ENCODE measurements at regions not wholly inside any gene's neighbourhood (a gene's known extent, or its start where the extent isn't known, plus 50 kb on each side); places are given as distances from the start of the nearest gene placed in this dataset.
A peak's percentile ranks its signal among the peaks of the same experiment; 100 is the strongest.
"Not testable (repeated sequence)": the region's sequence is repeated elsewhere in the genome, so short reads cannot be mapped to it uniquely, and the experiment has no call there.

DNA sequence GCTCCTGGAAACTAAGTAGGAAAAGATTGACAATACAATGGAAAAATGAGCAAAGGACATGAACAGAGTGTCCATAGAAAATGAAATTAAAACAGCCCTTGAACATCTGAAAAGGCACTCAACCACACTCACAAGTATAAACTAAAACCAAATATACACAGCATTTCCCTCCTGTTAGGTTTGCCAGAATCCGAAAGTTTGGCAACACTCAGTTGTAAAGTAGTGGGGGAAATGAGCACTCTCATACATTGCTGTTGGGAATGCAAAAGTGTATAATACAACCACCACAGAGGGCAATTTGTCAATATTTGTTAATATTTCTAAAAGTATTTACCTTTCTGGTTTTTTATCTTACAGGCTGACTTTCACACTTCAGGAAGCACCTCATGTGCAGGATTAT lies 84.2 kb upstream of the TMEM164 start:
- POLR2A ChIA-PET, result no interaction called here
- TF ChIP-seq RNF2 (IDR thresholded peaks at IDR 0.05; ENCODE audit: borderline replicate concordance, low read depth) (no peak), CEBPB (IDR thresholded peaks at IDR 0.05) (no peak), CHD2 (IDR thresholded peaks at IDR 0.05; ENCODE audit: low read length, partially characterized antibody) (no peak)
- TF ChIP-seq, protein P1, sequence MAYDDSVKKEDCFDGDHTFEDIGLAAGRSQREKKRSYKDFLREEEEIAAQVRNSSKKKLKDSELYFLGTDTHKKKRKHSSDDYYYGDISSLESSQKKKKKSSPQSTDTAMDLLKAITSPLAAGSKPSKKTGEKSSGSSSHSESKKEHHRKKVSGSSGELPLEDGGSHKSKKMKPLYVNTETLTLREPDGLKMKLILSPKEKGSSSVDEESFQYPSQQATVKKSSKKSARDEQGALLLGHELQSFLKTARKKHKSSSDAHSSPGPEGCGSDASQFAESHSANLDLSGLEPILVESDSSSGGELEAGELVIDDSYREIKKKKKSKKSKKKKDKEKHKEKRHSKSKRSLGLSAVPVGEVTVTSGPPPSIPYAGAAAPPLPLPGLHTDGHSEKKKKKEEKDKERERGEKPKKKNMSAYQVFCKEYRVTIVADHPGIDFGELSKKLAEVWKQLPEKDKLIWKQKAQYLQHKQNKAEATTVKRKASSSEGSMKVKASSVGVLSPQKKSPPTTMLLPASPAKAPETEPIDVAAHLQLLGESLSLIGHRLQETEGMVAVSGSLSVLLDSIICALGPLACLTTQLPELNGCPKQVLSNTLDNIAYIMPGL (CRISPR knock-in tag; IDR thresholded peaks at IDR 0.05; ENCODE audit: borderline replicate concordance), result no peak
- TF ChIP-seq, protein P2, sequence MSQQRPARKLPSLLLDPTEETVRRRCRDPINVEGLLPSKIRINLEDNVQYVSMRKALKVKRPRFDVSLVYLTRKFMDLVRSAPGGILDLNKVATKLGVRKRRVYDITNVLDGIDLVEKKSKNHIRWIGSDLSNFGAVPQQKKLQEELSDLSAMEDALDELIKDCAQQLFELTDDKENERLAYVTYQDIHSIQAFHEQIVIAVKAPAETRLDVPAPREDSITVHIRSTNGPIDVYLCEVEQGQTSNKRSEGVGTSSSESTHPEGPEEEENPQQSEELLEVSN (IDR thresholded peaks at IDR 0.05; ENCODE audit: borderline replicate concordance, low read depth), result no peak
- Histone ChIP-seq H3K4me1 (peaks cover 4% of the 10 kb centered on the region; the same call in 1 of the 3 replicates), H3K4me3 (no peak overlapping the region), H3K4me2 (no peak overlapping the region), H3K9me3 (no peaks in the 10 kb centered on the region), H3K27ac (no peak overlapping the region)
- FAIRE-seq (no peak), DNase-seq (ENCODE audit: low read depth in 1 of 2, low spot score in 1 of 2) (no peak), ATAC-seq (no peak)
- CTCF ChIA-PET, result no interaction called here
- WGBS (ENCODE audit: missing lambda C conversion rate), result 70% methylated on average over 1 of the region's 1 CpG

DNA sequence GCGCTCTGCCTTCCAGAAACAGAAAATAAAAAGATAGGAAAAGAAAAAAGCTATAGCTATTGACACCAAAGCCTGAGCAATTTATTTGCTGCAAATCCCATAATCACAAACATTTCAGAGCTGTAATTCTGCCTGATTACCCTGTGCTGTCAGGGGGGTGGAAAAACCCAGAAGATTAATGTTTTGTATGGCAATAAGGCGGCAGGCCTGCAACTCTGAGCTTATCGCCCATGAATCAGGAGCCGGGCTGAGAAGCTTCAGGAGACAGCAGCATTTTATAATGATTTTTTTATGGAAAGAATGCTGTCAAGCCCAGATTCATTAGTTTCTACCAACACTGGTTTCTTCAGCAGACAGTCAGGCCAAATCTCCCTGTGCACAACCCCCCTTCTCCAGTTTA lies 82.6 kb upstream of the TMEM164 start:
- Histone ChIP-seq H3K4me3 (no peak overlapping the region), H3K9me3 (no peaks in the 10 kb centered on the region), H3K27ac (no peak overlapping the region), H3K4me1 (peaks cover 4% of the 10 kb centered on the region; the same call in 1 of the 3 replicates), H3K4me2 (no peak overlapping the region)
- WGBS (ENCODE audit: missing lambda C conversion rate), result 85% methylated on average over 4 of the region's 4 CpGs
- DNase-seq (ENCODE audit: low read depth in 1 of 2, low spot score in 1 of 2) (no peak), ATAC-seq (no peak), FAIRE-seq (no peak)
- TF ChIP-seq FOXS1 (CRISPR knock-in tag; IDR thresholded peaks at IDR 0.05), result no peak
- TF ChIP-seq CBX8 (IDR thresholded peaks at IDR 0.05), result no peak
- no peak for TF ChIP-seq TFCP2L1 (CRISPR knock-in tag; IDR thresholded peaks at IDR 0.05)
- TF ChIP-seq NPAS2 (CRISPR knock-in tag; IDR thresholded peaks at IDR 0.05; ENCODE audit: borderline replicate concordance), result no peak
- TF ChIP-seq BHLHE40 (IDR thresholded peaks at IDR 0.05; ENCODE audit: low read depth, low read length), result no peak
- ChIA-PET CTCF (interaction anchor here (0.7 to 1.2 kb wide), 3 partner anchors 9 to 205 kb away, joined by 3 read pairs; no protein-coding TSS in a partner anchor), POLR2A (interaction anchor here (0.5 kb wide), 1 partner anchor 37 kb away, joined by 4 read pairs; no protein-coding TSS in a partner anchor)

DNA sequence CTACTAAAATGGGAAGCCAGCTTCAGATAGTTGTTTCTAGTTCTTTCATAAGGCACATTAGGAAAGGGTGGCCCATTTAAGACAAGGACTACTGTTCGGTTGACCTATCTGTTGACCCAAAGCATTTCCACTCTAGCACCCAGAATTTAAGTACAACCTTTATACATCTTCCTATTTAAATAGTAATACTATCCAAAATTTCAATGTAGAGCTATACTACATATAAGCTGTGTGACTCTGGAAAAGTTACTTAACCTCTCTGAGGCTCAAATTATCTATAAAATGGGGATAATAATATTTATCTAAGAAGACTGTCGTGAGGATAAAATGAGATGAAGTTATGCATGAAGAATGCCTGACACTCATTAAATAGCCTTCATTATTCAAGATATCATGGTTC lies 82.0 kb upstream of the TMEM164 start:
- POLR2A ChIA-PET, result no interaction called here
- H3K9me3 ChIP-seq, result no peaks in the 10 kb centered on the region
- H3K27ac ChIP-seq, result no peak overlapping the region
- FAIRE-seq, result no peak
- H3K4me1 ChIP-seq, result peaks cover 4% of the 10 kb centered on the region; the same call in 1 of the 3 replicates
- no peak for ATAC-seq
- no peak overlapping the region for H3K4me2 ChIP-seq
- CTCF ChIA-PET, result interaction anchor here (1.0 to 1.2 kb wide), 2 partner anchors 9 to 205 kb away, joined by 3 read pairs; no protein-coding TSS in a partner anchor
- WGBS (ENCODE audit: missing lambda C conversion rate), result 65% methylated on average over 2 of the region's 2 CpGs
- DNase-seq (ENCODE audit: low read depth in 1 of 2, low spot score in 1 of 2), result no peak
- TF ChIP-seq FOSL2 (IDR thresholded peaks at IDR 0.05) (no peak), FOSL2 (CRISPR knock-in tag; IDR thresholded peaks at IDR 0.05) (no peak)
- H3K4me3 ChIP-seq, result no peak overlapping the region

DNA sequence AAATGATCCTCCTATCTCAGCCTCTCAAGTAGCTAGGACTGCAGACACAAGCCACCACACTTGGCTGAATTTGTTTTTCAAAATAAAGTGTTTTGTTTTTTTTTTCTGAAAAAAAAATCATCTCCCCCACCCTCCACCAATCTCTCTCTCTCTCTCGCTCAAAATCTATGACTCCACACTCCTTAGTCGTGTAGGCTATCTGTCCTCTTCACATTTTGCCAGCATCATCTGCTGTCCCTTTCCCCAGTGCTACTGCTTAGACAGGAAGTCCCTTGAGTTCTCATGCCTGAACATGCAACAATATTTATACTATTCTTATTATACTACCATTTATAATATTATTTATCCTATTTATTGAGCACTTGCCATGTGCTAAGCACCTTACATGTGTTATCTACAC lies 80.7 kb upstream of the TMEM164 start:
- POLR2A ChIA-PET, result interaction anchor here (0.7 kb wide), 1 partner anchor 203 kb away, joined by 5 read pairs; no protein-coding TSS in a partner anchor
- FAIRE-seq, result no peak

DNA sequence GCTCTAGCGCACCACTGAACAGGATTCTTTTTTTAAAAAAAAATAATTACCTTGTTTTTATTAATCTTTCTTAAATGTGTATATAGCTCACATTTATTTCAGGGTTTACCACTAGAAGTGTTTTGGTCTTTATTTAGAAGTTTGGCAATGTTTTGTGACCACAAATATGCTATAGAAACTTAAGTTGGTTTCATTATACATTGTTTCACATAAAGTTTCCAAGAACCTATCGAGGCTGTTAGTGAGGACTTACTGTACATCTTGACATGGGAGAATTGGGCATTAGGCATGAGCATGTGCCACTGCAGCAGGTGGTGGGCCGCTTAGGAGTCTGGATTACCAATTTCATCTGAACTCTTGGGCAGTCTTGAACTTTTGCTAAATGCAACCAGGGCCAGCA lies 77.9 kb upstream of the TMEM164 start:
- peak; percentile 59 for FAIRE-seq
- DNase-seq (ENCODE audit: low read depth in 1 of 2, low spot score in 1 of 2); H3K4me1 ChIP-seq; H3K9me3 ChIP-seq; POLR2A ChIA-PET; H3K27ac ChIP-seq; CTCF ChIA-PET; H3K4me2 ChIP-seq; H3K4me3 ChIP-seq; ATAC-seq: not testable (repeated sequence)
- 74% methylated on average over 3 of the region's 3 CpGs for WGBS (ENCODE audit: missing lambda C conversion rate)

More for the DNA sequence above, 80.7 kb upstream of the TMEM164 start:
- CTCF ChIA-PET, result no interaction called here
- no peak overlapping the region for H3K4me2 ChIP-seq
- ATAC-seq, result no peak
- H3K4me3 ChIP-seq, result no peak overlapping the region
- H3K9me3 ChIP-seq, result no peaks in the 10 kb centered on the region
- peaks cover 4% of the 10 kb centered on the region; the same call in 1 of the 3 replicates for H3K4me1 ChIP-seq
- no peak for DNase-seq (ENCODE audit: low read depth in 1 of 2, low spot score in 1 of 2)
- H3K27ac ChIP-seq, result no peak overlapping the region
- TF ChIP-seq FOXS1 (CRISPR knock-in tag; IDR thresholded peaks at IDR 0.05), result no peak
- TF ChIP-seq, protein P2 (IDR thresholded peaks at IDR 0.05; ENCODE audit: borderline replicate concordance, low read depth), result no peak
- no peak for TF ChIP-seq KDM5A (IDR thresholded peaks at IDR 0.05)
- TF ChIP-seq, protein P3, sequence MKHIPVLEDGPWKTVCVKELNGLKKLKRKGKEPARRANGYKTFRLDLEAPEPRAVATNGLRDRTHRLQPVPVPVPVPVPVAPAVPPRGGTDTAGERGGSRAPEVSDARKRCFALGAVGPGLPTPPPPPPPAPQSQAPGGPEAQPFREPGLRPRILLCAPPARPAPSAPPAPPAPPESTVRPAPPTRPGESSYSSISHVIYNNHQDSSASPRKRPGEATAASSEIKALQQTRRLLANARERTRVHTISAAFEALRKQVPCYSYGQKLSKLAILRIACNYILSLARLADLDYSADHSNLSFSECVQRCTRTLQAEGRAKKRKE (CRISPR knock-in tag; IDR thresholded peaks at IDR 0.05; ENCODE audit: low read depth), result no peak
- TF ChIP-seq HOXB5 (CRISPR knock-in tag; IDR thresholded peaks at IDR 0.05), result no peak
- TF ChIP-seq CEBPB (IDR thresholded peaks at IDR 0.05), result no peak
- TF ChIP-seq CHD2 (IDR thresholded peaks at IDR 0.05; ENCODE audit: low read length, partially characterized antibody), result no peak
- TF ChIP-seq CBX8 (IDR thresholded peaks at IDR 0.05), result no peak
- TF ChIP-seq JUNB (IDR thresholded peaks at IDR 0.05), result no peak
- 90% methylated on average over 2 of the region's 2 CpGs for WGBS (ENCODE audit: missing lambda C conversion rate)
